CD4-positive, alpha-beta T cell treated with Interleukin-10 for 1 hour (primary cell): ENCODE measurements at regions not wholly inside any gene's neighbourhood (a gene's known extent, or its start where the extent isn't known, plus 50 kb on each side); places are given as distances from the start of the nearest gene placed in this dataset.
"Not testable (repeated sequence)": the region's sequence is repeated elsewhere in the genome, so short reads cannot be mapped to it uniquely, and the experiment has no call there.

Experiments used
- DNase-seq: peaks from one replicate; pipeline ENCODE4 v3.0.0-alpha.2; 2020

DNA sequence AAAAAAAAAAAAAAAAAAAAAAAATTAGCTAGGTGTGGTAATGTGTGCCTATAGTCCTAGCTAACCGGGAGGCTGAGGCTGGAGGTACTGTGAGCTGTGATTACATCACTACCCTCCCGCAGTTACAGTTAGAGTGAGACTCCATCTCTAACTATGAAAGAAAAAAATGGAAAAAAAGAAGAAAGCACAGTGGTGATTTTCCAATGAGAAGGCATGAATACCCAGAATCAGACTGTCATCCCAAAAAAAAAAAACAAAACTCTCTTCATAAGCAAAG, 269.9 kb upstream of the MKLN1 start:
- peak; percentile 74 for DNase-seq

- DNase-seq, result not testable (repeated sequence)
Observed at GRCh38 chr7:131058561-131059288, 269.0 kb upstream of the MKLN1 start.

GRCh38 chr7:131059401-131059800, 268.3 kb upstream of the MKLN1 start:
- not testable (repeated sequence) for DNase-seq

DNA sequence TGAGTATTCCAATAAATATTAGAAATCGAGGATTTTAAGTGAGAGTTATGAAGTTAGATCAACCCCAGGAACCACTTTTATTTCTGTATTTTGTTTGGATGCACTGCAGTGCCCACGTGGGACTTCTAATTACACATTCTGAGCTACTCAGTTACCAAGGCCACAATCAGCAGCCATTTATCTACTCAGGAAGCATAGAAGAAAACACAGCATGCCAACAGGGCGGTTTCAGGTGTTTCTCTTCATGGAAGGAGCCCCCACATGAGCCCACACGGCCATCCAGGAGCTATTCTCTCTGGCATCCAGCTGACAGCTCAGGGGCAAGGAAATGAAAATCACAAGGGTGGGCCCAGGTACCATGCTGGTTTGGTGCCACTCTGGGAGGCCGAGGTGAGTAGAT, 266.5 kb upstream of the MKLN1 start:
- DNase-seq, result peak; percentile 62

DNA sequence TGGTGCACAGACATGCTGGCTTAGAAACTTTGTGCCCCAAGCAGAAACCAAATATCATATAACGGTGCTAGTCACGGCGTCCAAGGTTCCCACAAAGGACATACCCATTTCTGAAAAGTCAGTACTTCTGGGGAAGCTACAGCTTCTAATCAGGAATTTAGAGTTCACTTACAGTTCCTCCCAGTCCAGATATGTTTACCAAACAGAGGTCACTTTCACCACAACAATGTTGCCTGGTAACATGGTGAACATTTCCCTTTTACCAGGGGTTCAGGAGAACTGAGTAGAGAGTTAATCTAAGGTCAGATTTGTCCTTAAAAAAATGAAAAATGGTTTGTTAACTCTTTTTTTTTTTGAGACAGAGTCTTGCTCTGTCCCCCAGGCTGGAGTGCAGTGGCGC, 265.9 kb upstream of the MKLN1 start:
- DNase-seq, result no peak

GRCh38 chr7:131066635-131067034, 261.0 kb upstream of the MKLN1 start:
- no peak for DNase-seq

DNA sequence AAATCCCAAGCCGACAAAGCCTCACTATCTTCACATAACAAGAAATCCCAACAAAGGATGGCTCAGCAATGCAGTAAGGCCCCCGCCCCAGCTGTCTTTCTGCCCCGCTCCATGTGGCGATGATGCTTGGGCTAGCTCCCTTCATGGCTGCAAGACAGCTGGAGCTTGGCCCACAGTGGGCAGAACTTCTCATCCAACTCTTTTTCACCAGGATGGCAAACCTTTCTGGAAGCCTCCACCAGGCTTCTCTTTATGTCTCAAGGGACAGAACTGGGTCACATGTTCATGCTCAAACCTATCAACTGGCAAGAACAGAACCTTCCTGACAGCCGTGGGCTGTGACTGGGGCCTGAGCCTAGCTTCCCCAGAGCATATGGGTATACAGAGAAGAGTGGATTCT, 260.5 kb upstream of the MKLN1 start:
- DNase-seq, result no peak

- no peak for DNase-seq
Observed at GRCh38 chr7:131068604-131069021, 259.1 kb upstream of the MKLN1 start.

DNA sequence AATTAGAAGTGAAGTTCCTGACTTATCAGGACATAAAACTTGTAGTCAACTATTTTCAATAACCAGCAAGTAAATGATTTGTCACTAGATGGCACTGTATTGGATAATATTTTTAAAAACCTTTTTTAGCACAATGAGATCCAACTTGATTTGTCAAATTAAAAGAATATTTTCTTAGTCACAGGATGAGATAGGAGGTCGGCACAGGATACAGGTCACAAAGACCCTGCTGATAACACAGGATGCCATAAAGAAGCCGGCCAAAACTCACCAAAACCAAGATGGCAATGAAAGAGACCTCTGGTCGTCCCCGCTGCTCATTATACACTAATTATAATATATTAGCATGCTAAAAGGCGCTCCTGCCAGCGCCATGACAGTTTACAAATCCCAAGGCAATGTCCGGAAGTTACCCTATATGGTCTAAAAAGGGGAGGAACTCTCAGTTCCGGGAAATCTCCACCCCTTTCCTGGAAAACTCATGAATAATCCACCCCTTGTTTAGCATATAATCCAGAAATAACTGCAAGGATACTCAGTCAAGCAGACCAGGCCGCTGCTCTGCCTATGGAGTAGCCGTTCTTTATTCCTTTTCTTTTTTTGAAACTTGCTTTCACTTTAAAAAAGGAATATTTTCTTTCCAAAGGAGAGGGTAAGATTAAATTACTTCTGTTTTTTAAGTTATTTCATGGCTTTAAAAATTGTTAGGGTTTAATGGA, 255.7 kb upstream of the MKLN1 start:
- peak; percentile 52 for DNase-seq

DNA sequence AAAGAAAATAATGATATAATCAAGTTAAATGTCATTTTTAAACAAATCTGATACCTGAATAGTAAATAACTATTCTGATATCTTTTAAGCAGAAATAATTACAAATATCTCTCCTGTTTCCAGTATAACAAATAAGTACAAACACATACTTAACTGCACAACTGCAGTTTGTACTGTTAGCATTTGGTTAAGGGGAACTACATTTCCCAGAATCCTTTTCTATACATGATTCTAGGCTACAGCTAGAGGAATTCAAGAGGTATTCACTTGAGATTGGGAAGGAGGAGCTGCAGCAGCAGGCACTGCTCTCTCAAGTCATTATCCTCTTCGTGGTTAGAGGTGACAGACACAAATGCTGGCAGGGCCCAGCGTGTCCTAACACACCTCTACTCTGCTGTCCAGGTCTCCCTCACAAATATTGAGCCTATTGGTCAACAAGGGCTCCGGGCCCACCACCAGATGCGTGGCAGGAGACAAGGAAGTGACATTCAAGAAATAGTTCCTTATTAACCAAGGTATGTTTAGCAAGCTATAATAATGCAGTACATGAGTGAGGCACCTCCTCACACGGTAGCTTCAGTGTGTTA, 255.1 kb upstream of the MKLN1 start:
- peak; percentile 52 for DNase-seq

- no peak for DNase-seq
Observed at GRCh38 chr7:131074043-131074442, 253.6 kb upstream of the MKLN1 start.

- DNase-seq, result no peak
Observed at GRCh38 chr7:131074585-131074984, 253.1 kb upstream of the MKLN1 start.

DNA sequence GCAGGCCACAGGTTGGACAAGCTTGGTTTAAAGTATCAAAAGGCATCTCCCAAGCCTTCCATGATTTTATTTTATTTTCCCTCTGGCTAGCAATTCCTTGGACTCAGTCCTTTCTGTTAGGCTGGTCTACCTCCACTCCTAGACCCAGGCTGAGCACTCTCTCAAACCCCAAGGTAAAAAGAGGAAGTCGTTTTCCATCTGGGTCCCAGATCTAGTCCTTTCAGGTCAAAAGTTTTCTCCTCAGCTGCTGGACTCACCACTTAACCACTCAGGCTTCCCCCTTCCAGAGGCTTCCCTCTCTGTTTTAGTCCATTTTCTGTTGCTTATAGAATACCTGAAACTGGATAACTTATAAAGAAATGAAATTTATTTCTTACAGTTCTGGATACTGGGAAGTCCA, 252.3 kb upstream of the MKLN1 start:
- no peak for DNase-seq

- no peak for DNase-seq
Observed at GRCh38 chr7:131076032-131076431, 251.6 kb upstream of the MKLN1 start.

DNA sequence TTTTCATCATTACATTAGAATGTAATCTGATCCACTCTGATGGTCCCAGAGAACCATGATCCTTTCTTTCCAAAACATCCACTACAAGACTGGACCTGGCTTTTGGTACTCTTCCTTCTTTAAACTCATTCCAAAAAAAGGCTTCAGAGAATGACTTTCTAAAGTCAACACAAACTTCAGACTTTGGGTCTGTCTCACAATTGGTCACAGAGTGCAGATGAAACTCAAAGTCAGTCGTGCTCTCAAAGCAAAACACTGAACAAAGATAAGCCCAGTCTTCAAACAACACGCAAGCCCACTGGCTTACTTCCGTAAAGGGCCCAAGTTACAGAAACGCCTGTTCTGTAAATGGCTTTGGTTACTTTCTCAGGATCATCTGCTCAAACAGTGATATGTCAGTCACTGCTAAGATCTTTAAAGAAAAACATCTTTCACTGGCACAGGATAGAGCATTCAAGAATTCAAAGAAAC, 250.9 kb upstream of the MKLN1 start:
- no peak for DNase-seq

DNA sequence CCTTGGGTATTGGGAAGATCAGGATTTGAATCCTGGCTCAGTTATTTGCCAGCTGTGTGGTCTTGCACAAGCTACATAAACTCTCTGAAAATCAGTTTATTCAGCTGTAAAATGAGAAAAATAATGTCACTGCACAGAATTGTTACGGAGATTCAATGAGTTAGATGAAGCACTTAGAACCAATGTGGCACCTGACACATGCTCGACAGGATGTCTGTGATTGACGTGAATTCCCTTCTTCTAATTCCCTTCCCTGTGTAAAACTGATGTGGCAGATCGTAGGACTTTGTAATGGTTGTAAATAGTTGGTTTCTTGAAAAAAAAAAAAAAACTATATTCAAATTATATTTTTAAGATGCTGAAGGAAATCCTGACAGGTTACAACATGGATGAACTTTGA, 249.9 kb upstream of the MKLN1 start:
- no peak for DNase-seq

DNA sequence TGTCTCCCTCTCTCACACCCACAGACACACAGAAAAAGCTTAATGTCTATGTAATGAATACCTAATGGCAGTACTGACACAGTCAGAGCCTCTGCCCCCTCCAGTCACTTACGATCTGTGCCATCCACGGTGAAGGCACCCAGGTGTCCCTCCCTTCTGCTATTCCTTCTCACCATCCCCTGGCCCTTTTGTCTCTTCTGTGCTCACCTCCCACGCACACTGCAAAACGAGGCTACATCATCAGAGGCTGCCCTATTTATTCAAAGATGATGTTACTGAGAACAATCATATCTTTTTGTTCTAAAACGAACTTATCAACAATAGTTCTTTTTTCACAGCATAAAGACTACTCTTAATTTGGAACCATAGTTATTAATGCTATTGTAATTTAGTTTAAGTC, 246.9 kb upstream of the MKLN1 start:
- DNase-seq, result no peak

DNA sequence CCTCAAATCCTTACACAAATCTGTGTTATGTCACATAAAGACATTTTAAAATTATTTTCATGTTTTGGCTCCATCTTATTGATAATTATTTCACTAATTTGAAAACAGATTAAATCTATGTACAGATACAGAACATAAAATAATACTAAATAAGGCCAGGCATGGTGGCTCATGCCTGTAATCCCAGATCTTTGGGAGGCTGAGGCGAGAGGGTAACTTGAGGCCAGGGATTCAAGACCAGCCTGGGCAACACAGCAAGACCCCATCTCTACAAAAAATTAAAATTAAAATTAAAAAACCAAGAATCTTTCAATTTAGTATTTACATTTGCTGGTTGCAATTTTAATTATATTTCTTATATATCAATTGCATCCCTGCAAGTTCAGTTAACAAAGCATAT, 246.4 kb upstream of the MKLN1 start:
- no peak for DNase-seq

GRCh38 chr7:131083781-131084180, 243.9 kb upstream of the MKLN1 start:
- no peak for DNase-seq

- DNase-seq, result not testable (repeated sequence)
Observed at GRCh38 chr7:131084336-131084735, 243.3 kb upstream of the MKLN1 start.

- no peak for DNase-seq
Observed at GRCh38 chr7:131087756-131088658, 239.7 kb upstream of the MKLN1 start.

- DNase-seq, result no peak
Observed at GRCh38 chr7:131090188-131090587, 237.5 kb upstream of the MKLN1 start.
